Lower leg skin (tissue), 4 donors: ENCODE measurements at regions not wholly inside any gene's neighbourhood (a gene's known extent, or its start where the extent isn't known, plus 50 kb on each side); places are given as distances from the start of the nearest gene placed in this dataset.

Experiments
- DNase-seq, 2 donors: peaks; one replicate each; pipeline ENCODE4 v3.0.0-alpha.2; 2019; ENCODE audit warnings: low spot score in 2 of 2
- H3K4me3 ChIP-seq: fragments of 200-600 bp; sonication (generic); 2 replicates; pipeline ENCODE4 v1.5.1; 2017; ENCODE audit warnings: mild to moderate bottlenecking, low read depth; ENCODE audit not compliant: poor library complexity, severe bottlenecking
- CTCF ChIP-seq, 3 donors: fragments of 450-650 bp; IDR thresholded peaks; one replicate each; pipeline ENCODE4 v1.5.1; 2016; ENCODE audit warnings: antibody characterized with exemption in 3 of 3, mild to moderate bottlenecking in 3 of 3, moderate library complexity in 2 of 3
- POLR2A ChIP-seq, 2 donors: fragments of 450-650 bp; IDR thresholded peaks; one replicate each; pipeline ENCODE4 v1.6.1; 2016 to 2017; ENCODE audit warnings: antibody characterized with exemption in 2 of 2, mild to moderate bottlenecking in 1 of 2, moderate library complexity in 1 of 2
- WGBS, 2 donors: methylation state at CpG; one replicate each; pipeline ENCODE4 v1.1.5; 2018; 5-methylcytosine and 5-hydroxymethylcytosine counted together
- intact Hi-C: fragments of 100-400 bp; cut with DNase I; formaldehyde crosslinking; loops from one replicate; pipeline ENCODE4 v1.15.0; 2023; ENCODE audit warnings: low total_unique reads

GRCh38 chr1:194078765-194079164 is 892.4 kb upstream of the B3GALT2 start:
- no peak for DNase-seq
- H3K4me3 ChIP-seq, result no peak overlapping the region
- intact Hi-C loops, result no loop called here
- WGBS, 2 donors, result 97 to 100% methylated on average over 1 of the region's 1 CpG
- no peak for TF ChIP-seq POLR2A (IDR thresholded peaks at IDR 0.05)
- no peak for TF ChIP-seq CTCF (IDR thresholded peaks at IDR 0.05)

GRCh38 chr1:194076646-194077045 is 890.2 kb upstream of the B3GALT2 start:
- DNase-seq, result no peak
- intact Hi-C loops, result no loop called here
- no peak for TF ChIP-seq CTCF (IDR thresholded peaks at IDR 0.05)
- TF ChIP-seq POLR2A (IDR thresholded peaks at IDR 0.05), result no peak
- no peak overlapping the region for H3K4me3 ChIP-seq
- WGBS, 2 donors, result 24 to 25% methylated on average over 1 of the region's 1 CpG

GRCh38 chr1:194073833-194074232 is 887.4 kb upstream of the B3GALT2 start:
- TF ChIP-seq CTCF (IDR thresholded peaks at IDR 0.05), result no peak
- TF ChIP-seq POLR2A (IDR thresholded peaks at IDR 0.05), result no peak
- 66 to 76% methylated on average over 3 of the region's 3 CpGs for WGBS, 2 donors
- H3K4me3 ChIP-seq, result no peak overlapping the region

GRCh38 chr1:194071205-194071604 is 884.8 kb upstream of the B3GALT2 start:
- intact Hi-C loops, result no loop called here
- TF ChIP-seq POLR2A (IDR thresholded peaks at IDR 0.05) (no peak), CTCF (IDR thresholded peaks at IDR 0.05) (no peak)
- DNase-seq, result no peak
- H3K4me3 ChIP-seq, result no peak overlapping the region

More at GRCh38 chr1:194073833-194074232, 887.4 kb upstream of the B3GALT2 start:
- DNase-seq, result no peak
- intact Hi-C loops, result no loop called here

GRCh38 chr1:194069831-194070218 is 883.4 kb upstream of the B3GALT2 start:
- no peak for DNase-seq
- no peak overlapping the region for H3K4me3 ChIP-seq
- 79 to 83% methylated on average over 1 of the region's 1 CpG for WGBS, 2 donors
- intact Hi-C loops, result no loop called here
- TF ChIP-seq CTCF (IDR thresholded peaks at IDR 0.05), result no peak
- TF ChIP-seq POLR2A (IDR thresholded peaks at IDR 0.05), result no peak

GRCh38 chr1:194069168-194069830 is 882.9 kb upstream of the B3GALT2 start:
- no peak for TF ChIP-seq CTCF (IDR thresholded peaks at IDR 0.05)
- no peak for DNase-seq
- intact Hi-C loops, result no loop called here
- WGBS, 2 donors, result 54 to 60% methylated on average over 7 of the region's 7 CpGs
- H3K4me3 ChIP-seq, result no peak overlapping the region
